ENCODE measurements at regions not wholly inside any gene's neighbourhood (a gene's known extent, or its start where the extent isn't known, plus 50 kb on each side); places are given as distances from the start of the nearest gene placed in this dataset.
"Not testable (repeated sequence)": the region's sequence is repeated elsewhere in the genome, so short reads cannot be mapped to it uniquely, and the experiment has no call there.

DNA sequence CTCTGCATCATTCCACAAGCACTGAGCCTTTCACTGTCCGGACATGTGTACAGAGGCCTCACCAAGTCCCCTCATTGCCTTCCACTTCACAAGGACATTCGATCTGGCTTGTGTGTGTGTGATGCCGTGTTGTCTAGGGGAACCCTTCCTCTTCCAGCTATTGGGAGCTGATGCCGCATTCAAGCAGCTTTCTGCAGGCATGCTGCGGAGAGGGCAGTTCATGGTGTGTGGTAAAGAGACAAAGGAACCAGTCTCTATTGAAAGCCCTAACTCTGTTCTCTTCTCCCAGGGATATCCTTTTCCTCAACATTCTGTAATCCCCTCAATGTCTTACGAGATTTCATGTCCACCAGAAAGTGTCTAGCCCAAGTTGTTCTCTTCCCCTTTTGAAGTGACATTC lies 141.6 kb downstream of the ALOX5 start:
- DNase-seq, result no peak

DNA sequence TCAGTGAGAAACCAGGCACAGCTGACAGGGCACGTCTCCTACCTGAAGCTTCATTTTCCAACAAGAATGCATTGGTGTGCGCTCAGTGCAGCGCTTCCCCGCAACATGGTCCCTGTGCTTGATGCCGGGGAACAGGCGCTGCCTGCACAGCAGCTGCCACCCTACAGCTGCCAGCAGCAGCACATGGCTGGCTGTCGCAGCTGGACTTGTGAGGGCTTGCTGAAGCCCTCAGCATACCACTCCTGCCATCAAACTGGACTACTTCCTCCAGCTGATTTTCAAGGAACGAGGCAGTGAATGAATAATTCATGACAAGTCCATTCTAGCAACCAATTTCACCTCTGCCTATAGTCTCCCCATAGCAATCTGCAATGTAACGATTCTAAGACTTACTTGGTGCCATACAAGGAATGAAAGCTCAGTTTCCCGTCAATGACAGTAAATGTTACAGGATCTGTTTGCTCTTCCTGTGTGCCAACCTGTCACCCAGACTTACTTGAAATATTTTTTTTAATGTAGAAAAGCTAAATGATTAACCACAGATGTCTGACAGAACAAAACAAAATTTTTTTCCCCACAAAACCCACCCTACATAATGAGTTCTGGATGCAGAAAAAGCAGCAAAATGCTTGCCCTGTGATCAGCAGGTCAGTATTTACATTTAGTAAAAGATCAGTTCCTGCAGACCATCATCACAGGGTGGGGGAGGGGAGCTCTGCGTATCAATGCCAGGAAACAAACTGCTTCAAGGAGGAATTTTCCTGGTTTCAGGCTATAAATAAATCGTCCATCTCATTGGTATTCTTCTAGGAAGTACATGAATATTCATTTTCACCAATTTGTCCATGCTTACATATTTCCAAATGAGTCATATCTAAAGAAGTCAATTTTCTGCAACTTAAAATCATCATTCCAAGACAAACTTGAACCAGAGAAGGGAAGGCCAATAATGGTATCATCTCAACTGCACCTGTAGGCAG lies 140.6 kb downstream of the ALOX5 start:
- peak; percentile 64 for DNase-seq

DNA sequence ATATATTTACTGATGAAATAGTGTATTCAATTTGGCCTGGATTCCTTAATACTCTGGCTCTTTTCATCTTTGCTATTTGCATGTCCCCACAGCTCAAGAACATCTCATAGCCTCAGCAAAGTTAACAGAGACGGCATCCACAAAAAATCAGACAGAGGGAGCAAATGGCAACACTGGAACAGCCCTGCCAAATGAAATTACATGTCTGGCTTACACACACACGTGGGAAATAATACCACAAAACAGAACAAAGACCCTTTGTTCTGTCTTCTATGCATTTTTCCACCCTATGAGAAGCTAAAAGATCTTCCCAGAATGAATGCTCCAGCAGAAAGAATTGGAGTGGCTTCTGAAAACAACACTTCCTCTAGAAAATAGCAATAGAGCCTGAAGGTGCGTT lies 139.5 kb downstream of the ALOX5 start:
- no peak for DNase-seq

DNA sequence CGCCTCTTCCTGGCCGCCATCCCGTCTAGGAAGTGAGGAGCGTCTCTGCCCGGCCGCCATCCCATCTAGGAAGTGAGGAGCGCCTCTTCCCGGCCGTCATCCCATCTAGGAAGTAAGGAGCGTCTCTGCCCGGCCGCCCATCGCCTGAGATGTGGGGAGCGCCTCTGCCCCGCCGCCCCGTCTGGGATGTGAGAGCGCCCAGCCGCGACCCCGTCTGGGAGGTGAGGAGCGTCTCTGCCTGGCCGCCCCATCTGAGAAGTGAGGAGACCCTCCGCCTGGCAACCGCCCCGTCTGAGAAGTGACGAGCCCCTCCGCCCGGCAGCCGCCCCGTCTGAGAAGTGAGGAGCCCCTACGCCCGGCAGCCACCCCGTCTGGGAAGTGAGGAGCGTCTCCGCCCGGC lies 137.9 kb downstream of the ALOX5 start:
- not testable (repeated sequence) for DNase-seq

DNA sequence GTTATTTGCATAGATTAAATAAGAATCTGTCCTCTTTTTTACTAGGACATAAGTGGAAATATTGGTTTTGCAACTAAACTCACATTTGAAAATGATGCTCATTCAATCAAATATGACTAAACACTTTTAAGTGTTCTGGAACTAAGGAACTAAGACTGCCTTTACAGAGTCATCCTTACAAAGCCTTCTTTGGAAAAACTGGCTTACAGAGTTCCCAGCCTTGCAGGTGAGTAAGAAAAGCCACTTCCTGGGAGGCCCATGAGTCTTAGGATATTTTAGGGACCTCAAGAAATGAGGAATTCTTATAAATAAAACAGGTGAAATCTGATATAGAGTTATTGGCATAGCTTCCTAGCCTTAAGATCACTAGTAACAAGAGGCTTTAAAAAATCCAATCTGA lies 135.5 kb downstream of the ALOX5 start:
- no peak for DNase-seq

DNA sequence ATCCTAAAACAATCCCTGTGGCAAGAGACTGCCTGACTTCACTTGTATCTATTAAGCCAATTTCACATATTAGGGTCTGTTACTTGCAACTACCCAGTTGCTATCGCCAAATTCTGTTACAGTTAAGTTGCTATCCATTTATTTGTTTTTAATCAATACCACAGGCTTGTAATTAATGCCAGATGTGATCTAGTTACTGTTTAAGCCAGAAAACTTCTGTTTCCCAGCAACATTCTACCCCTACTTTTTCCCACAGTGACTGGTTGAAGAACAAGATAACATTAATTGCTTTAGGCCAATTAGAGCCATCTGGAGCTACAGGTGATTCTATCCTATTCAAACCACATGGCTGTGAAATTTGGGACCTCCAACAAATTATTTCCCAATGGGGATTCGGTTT lies 131.3 kb downstream of the ALOX5 start:
- no peak for DNase-seq

DNA sequence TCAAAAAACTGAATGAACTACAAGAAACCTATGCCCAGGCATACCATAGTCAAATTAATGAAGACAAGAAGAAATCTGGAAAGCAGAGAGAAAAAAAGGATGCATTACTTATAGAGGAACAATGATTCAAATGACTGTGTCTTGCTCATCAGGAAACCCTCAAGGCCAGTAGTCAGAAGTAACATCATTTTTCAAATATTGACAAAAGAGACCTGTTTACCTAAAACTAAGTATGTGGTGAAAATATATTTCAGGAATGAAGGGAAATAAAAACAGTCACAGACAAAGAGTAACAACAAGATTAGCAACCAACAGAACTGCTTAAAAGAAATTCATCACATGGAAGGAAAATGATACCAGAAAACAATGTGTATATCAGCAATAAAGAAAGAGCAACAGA lies 128.4 kb downstream of the ALOX5 start:
- DNase-seq, result no peak

DNA sequence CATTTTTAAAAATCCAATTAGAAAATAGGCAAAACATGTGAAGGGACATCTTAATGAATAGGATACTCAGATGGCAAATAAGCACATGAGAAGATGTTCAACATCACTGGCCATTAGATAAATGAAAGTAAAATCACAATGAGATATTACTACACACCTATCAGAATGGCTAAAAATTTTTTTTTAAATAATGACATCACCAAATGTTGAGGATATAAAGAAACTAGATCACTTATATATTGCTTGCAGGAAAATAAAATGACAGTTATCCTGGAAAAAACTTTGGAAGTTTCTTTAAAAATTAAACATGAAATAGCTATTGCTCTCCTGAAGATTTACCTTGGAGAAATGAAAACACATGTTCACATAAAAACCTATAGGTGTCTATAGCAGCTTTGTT lies 127.8 kb downstream of the ALOX5 start:
- no peak for DNase-seq

DNA sequence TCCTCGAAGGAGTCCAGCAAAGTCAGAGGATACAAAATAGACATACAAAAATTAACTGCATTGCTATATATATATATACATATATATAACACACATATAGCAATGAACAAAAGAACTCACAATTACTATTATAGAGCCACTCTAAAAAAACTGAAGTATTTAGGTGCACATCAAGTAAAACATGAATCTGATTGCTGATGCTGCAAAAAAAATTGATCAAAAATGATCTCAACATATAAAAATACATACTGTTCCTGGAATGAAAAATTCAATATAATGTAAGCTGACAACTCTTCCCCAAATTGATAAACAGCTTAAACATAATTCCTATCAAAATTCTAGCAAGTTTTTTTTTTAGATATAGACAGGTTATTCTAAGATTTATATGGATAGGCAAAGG lies 126.8 kb downstream of the ALOX5 start:
- DNase-seq, result no peak

DNA sequence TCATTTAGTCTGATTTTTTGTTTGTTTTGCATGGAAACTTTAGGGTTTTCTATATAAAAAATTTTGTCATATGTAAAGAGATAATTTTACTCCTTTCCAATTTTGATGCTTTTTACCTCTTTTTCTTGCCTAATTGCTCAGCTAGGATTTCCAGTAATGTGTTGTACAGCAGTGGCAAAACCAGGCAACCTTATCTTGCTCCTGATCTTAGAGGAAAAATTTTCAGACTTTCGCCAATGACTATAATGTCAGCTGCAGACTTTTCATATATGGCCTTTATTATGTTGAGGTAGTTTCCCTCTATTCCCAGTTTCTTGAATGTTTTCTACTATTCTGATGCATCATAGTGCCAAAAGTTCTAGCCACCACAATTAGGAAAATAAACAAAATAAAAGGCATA lies 126.3 kb downstream of the ALOX5 start:
- DNase-seq, result no peak

DNA sequence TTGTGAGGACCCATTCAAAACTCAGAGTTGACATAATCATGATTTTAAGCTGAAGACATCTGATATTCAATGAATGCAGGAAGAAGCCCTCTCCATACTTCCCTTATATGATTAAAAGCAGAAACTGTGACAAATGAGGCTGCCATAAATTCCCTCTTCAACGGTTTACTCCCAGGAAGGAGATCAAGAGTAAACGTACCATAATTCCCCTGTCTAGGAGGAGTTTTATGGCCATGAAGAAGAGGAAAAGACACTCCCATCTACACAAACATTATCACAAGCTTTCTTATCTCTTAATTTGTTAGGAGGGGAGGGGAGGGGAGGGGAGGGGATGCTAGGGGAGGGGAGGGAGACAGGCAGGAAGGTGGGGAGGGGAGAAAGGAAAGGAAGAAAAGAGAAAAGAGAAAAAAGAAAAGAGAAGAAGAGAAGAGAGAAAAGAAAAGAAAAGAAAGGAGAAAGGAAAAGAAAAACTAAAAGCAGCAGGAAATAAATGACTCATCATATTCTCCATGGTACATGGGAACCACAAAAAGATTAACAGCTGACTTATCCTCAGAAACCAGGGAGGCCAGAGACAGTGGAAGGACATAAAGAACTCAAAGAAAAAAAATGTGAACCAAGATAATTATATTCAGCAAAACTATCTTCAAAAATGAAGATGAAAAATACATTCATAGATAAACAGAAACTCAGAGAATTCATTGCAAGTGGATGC lies 121.6 kb downstream of the ALOX5 start:
- DNase-seq, result no peak
